ENCODE measurements at regions not wholly inside any gene's neighbourhood (a gene's known extent, or its start where the extent isn't known, plus 50 kb on each side); places are given as distances from the start of the nearest gene placed in this dataset.

DNA sequence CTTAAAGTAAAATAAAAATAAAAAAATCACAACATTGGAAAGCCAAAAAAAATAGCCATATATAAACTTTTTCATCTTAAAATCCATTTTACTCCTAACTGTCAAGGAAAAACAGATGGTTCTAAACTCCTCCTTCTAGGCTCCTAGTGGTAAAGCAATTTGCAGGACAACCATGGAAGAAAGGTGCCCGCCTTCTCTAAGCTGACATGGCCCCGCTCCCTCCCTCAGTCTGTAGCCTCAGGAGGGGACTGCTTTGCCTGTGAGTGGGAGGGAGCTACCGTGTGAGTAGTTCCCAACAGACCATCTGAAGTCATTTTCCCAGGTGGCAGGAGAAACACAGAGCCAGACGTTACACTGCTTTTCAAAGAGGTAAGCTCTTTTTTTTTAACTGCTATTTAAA is 336.2 kb upstream of the FAT1 start:
- Mint-ChIP-seq H3K27me3 (ENCODE audit: low read depth) (no peaks in the 10 kb centered on the region), H3K27ac (no peak overlapping the region), H3K36me3 (ENCODE audit: low read depth) (no peaks in the 10 kb centered on the region), H3K4me1 (ENCODE audit: low read depth) (no peaks in the 10 kb centered on the region), H3K4me3 (no peak overlapping the region), H3K9me3 (peaks cover 17% of the 10 kb centered on the region)
- no peak for DNase-seq (ENCODE audit: low spot score)

GRCh38 chr4:187060551-187060950 is 336.9 kb upstream of the FAT1 start:
- no peaks in the 10 kb centered on the region for H3K4me1 Mint-ChIP-seq (ENCODE audit: low read depth)
- H3K36me3 Mint-ChIP-seq (ENCODE audit: low read depth) = no peaks in the 10 kb centered on the region
- H3K4me3 Mint-ChIP-seq = no peak overlapping the region
- H3K9me3 Mint-ChIP-seq = peaks cover 17% of the 10 kb centered on the region
- H3K27me3 Mint-ChIP-seq (ENCODE audit: low read depth) = no peaks in the 10 kb centered on the region
- H3K27ac Mint-ChIP-seq = no peak overlapping the region
- no peak for DNase-seq (ENCODE audit: low spot score)

DNA sequence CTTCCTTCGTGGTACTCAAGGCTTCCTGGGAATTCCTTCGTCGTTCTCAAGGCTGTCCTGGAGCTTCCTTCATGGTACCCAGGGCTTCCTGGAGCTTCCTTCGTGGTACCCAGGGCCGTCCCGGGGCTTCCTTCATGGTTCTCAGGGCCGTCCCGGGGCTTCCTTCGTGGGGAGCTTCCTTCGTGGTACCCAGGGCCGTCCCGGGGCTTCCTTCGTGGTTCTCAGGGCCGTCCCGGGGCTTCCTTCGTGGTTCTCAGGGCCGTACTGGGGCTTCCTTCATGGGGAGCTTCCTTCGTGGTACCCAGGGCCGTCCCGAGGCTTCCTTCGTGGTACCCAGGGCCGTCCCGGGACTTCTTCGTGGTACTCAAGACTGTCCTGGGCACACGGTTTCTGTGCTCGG is 339.6 kb upstream of the FAT1 start:
- Mint-ChIP-seq H3K9me3 (peaks cover 13% of the 10 kb centered on the region), H3K4me3 (no peak overlapping the region), H3K27me3 (ENCODE audit: low read depth) (no peaks in the 10 kb centered on the region), H3K27ac (no peak overlapping the region), H3K4me1 (ENCODE audit: low read depth) (no peaks in the 10 kb centered on the region), H3K36me3 (ENCODE audit: low read depth) (no peaks in the 10 kb centered on the region)
- no peak for DNase-seq (ENCODE audit: low spot score)

DNA sequence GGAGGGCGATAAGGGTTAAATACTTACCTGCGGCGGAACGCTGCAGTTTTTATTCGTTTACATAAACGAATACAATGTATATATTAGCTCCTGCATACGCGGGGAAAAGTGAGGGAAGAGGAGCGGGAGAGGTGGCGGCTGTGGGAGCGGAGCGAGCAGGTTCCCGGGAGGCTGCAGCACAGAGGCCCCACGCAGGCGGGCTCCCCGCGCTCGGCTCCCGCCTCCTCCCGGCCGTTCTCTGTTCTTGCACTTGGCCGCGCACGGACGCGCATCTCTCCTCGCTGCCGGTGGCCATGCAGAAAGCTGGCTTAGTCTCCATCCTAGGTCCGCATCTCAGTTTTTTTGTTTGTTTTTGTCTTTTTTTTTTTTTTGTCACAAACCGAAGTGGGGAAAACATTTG is 340.4 kb upstream of the FAT1 start:
- no peaks in the 10 kb centered on the region for H3K27me3 Mint-ChIP-seq (ENCODE audit: low read depth)
- no peaks in the 10 kb centered on the region for H3K36me3 Mint-ChIP-seq (ENCODE audit: low read depth)

DNA sequence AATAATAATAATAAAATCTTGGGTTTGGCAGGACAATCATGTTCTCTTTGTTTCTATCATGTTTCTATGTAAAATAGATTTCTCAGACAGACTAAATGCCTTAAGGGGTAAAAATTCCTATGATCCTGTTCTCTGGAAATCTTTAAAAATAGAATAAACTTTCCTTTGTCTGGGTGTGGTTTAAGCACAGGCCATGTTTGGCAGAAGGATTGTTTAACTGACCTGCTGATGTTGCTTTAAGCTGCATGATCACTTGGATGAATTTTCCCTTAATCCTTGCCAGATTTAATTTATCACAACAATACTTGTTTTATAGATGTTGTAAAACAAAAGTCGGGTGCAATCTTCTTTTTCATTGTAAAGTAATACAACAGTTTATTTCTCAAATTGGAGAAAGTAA is 341.7 kb upstream of the FAT1 start:
- no peak overlapping the region for H3K27ac Mint-ChIP-seq
- H3K27me3 Mint-ChIP-seq (ENCODE audit: low read depth) = no peaks in the 10 kb centered on the region
- H3K4me3 Mint-ChIP-seq = no peak overlapping the region
- no peaks in the 10 kb centered on the region for H3K4me1 Mint-ChIP-seq (ENCODE audit: low read depth)
- H3K36me3 Mint-ChIP-seq (ENCODE audit: low read depth) = no peaks in the 10 kb centered on the region
- no peak for DNase-seq (ENCODE audit: low spot score)
- peaks cover 17% of the 10 kb centered on the region for H3K9me3 Mint-ChIP-seq

More for the DNA sequence above, 340.4 kb upstream of the FAT1 start:
- DNase-seq (ENCODE audit: low spot score) = no peak
- no peak overlapping the region for H3K4me3 Mint-ChIP-seq
- H3K9me3 Mint-ChIP-seq = peaks cover 17% of the 10 kb centered on the region
- no peaks in the 10 kb centered on the region for H3K4me1 Mint-ChIP-seq (ENCODE audit: low read depth)
- H3K27ac Mint-ChIP-seq = no peak overlapping the region

DNA sequence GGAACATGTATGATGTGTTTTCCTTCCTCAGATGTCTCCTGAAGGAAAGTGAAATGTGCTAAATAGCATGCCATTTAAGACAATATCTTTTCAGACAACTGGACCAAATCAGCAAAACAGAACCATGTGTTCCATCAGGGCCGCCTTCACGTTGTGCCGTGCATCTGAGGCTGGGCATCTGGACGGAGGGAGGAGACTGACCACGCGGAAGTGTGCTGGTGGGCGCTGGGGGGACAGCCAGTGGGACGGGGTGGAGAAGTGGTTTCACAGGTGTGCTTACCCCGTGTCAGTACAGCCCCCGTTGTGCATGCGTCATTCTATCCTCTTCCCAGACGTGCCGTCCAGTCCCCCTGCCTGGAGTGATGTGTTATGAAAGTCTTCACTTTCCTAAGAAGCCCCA is 342.1 kb upstream of the FAT1 start:
- no peak overlapping the region for H3K27ac Mint-ChIP-seq
- no peaks in the 10 kb centered on the region for H3K36me3 Mint-ChIP-seq (ENCODE audit: low read depth)
- no peaks in the 10 kb centered on the region for H3K4me1 Mint-ChIP-seq (ENCODE audit: low read depth)
- peaks cover 16% of the 10 kb centered on the region for H3K9me3 Mint-ChIP-seq
- H3K4me3 Mint-ChIP-seq = no peak overlapping the region
- no peak for DNase-seq (ENCODE audit: low spot score)
- no peaks in the 10 kb centered on the region for H3K27me3 Mint-ChIP-seq (ENCODE audit: low read depth)

DNA sequence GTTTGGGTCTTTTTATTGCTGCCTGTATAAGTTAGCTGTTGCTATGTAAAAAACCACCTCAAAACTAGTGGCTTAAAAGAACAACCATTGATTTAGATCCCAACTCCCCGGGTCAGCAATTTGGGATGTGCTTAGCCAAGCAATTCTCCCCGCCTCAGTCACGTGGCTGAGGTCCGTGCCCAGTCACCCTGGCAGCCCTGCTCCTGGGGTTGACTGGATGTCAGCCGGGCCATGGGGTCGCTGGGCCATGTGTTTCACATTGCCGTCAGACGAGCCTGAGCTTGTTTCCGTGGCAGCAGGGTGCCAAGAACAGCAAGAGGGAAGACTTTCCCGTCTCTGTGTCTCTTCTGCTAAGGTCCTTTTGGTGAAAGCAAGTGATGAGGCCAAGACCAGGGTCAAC is 345.7 kb upstream of the FAT1 start:
- Mint-ChIP-seq H3K9me3 (peaks cover 23% of the 10 kb centered on the region), H3K4me1 (ENCODE audit: low read depth) (no peaks in the 10 kb centered on the region), H3K27ac (no peak overlapping the region), H3K4me3 (no peak overlapping the region), H3K36me3 (ENCODE audit: low read depth) (no peaks in the 10 kb centered on the region), H3K27me3 (ENCODE audit: low read depth) (no peaks in the 10 kb centered on the region)
- DNase-seq (ENCODE audit: low spot score) = no peak

DNA sequence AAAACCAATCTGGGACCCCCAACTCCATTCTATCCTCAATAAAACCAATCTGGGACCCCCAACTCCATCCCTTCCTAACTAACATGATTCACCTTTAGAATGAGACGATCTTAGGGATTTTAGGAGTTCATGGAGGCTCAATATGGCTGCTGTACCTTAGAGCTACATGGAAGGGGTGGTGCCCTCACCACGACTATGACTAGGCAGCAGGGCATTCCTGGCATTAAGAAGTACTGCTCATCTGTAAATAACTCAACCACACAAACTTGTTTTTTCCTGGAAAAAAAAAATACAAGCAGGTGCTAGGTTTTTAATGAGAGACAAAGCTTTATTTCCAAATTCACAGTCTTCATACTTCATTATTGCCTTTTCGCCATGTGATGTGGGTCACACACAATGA is 346.5 kb upstream of the FAT1 start:
- H3K27me3 Mint-ChIP-seq (ENCODE audit: low read depth) = no peaks in the 10 kb centered on the region
- no peak for DNase-seq (ENCODE audit: low spot score)

DNA sequence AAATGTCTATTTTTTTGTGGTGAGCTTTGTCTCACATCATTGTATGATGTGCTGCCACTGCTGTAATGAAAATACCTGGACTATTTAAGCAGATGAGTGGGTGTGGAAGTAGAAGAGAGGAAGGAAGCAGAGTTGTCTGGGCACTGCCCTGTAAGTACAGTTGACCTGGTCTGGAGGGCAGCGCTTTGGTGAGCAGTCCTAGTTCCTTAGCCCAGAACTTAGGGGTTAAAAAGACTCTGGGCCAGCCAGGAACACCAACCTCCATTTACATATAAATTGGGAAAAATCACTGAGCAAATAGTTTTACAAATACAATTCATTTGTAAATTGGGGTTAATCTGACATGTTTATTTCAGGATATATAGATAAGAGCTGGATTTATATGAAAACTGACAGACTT is 347.1 kb upstream of the FAT1 start:
- Mint-ChIP-seq H3K27ac (no peak overlapping the region), H3K4me3 (no peak overlapping the region), H3K36me3 (ENCODE audit: low read depth) (no peaks in the 10 kb centered on the region), H3K27me3 (ENCODE audit: low read depth) (no peaks in the 10 kb centered on the region), H3K4me1 (ENCODE audit: low read depth) (no peaks in the 10 kb centered on the region), H3K9me3 (peaks cover 29% of the 10 kb centered on the region)
- no peak for DNase-seq (ENCODE audit: low spot score)

More for the DNA sequence above, 346.5 kb upstream of the FAT1 start:
- H3K4me1 Mint-ChIP-seq (ENCODE audit: low read depth) = no peaks in the 10 kb centered on the region
- no peak overlapping the region for H3K4me3 Mint-ChIP-seq
- H3K27ac Mint-ChIP-seq = no peak overlapping the region
- H3K36me3 Mint-ChIP-seq (ENCODE audit: low read depth) = no peaks in the 10 kb centered on the region
- H3K9me3 Mint-ChIP-seq = peaks cover 23% of the 10 kb centered on the region

GRCh38 chr4:187071946-187072600 is 348.4 kb upstream of the FAT1 start:
- no peaks in the 10 kb centered on the region for H3K27me3 Mint-ChIP-seq (ENCODE audit: low read depth)
- H3K36me3 Mint-ChIP-seq (ENCODE audit: low read depth) = no peaks in the 10 kb centered on the region
- DNase-seq (ENCODE audit: low spot score) = no peak
- H3K4me3 Mint-ChIP-seq = no peak overlapping the region
- no peak overlapping the region for H3K27ac Mint-ChIP-seq
- no peaks in the 10 kb centered on the region for H3K4me1 Mint-ChIP-seq (ENCODE audit: low read depth)
- H3K9me3 Mint-ChIP-seq = peaks cover 29% of the 10 kb centered on the region

DNA sequence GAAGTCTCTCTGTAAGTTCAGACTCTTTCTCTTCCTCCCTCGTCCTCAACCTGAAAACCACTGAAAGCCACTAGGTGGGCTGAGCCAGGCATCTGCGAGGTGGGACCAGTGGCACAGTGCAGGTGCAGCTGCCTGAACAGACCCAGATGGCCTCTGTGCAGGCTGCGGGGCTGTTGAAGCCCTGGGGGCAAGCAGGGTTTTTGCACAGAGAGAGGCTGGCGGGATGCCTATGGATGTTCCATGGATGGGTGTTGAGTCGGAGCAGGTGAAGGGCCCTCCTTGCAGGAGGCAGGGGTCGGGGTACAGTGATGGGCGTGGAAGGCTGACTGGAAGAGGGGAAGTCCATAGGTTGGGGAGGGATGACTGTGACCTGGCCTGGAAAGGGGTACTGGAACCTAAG is 350.2 kb upstream of the FAT1 start:
- H3K4me3 Mint-ChIP-seq = no peak overlapping the region
- H3K9me3 Mint-ChIP-seq = peaks cover 31% of the 10 kb centered on the region
- H3K27ac Mint-ChIP-seq = no peak overlapping the region

DNA sequence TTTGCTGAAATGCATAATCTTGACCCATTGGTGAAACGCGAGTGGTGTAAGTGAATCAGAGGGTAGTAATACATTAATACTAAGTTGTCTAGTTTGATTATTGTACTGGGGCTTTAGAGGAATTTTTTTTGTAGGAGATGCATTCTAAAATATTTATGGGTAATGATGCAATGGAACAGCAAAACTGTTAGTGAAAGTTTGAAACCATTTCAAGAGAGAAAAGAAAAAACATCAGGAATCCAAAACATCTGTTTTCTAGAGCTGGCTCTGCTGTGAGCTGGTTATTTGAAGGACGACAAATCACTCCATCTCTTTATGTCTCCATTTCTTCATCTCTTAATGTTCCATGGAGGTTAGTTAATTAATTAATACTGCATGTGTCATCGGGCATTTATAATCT is 351.9 kb upstream of the FAT1 start:
- no peak for DNase-seq (ENCODE audit: low spot score)
- Mint-ChIP-seq H3K27me3 (ENCODE audit: low read depth) (no peaks in the 10 kb centered on the region), H3K36me3 (ENCODE audit: low read depth) (no peaks in the 10 kb centered on the region), H3K9me3 (peaks cover 24% of the 10 kb centered on the region), H3K4me3 (no peak overlapping the region), H3K27ac (no peak overlapping the region), H3K4me1 (ENCODE audit: low read depth) (no peaks in the 10 kb centered on the region)

More for the DNA sequence above, 350.2 kb upstream of the FAT1 start:
- H3K4me1 Mint-ChIP-seq (ENCODE audit: low read depth) = no peaks in the 10 kb centered on the region
- no peak for DNase-seq (ENCODE audit: low spot score)
- H3K36me3 Mint-ChIP-seq (ENCODE audit: low read depth) = no peaks in the 10 kb centered on the region
- H3K27me3 Mint-ChIP-seq (ENCODE audit: low read depth) = no peaks in the 10 kb centered on the region

DNA sequence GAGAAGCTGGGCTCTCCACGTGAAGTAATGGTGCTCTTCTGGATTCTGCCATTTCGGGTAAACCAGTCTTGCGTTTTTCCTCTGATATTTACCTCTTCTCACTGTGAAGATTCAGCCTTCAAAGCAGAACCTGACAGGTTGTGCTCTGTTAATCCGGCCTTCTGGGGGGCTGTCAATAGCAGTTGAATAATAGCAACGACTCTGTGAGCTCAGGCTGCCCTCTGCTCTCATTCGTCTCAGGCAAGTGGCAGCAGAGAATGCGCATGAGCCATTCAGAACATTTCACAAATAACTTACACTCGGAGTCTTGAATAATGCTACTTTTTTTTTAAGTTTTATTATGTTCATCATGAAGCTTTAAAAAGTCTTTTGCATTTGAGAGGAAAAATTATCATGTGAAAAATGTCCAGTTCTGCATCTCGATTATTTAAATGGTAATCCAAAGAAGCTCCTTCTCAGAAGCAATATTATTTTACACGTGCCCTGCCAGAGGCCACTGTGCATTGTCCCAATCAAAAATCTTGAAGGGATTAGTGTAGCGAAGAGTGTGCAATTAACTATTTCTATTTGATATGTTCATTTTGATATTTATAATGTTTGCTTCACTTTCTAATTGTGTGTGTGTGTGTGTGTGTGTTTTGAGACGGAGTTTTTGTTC is 354.2 kb upstream of the FAT1 start:
- peaks cover 18% of the 10 kb centered on the region for H3K9me3 Mint-ChIP-seq
- H3K27me3 Mint-ChIP-seq (ENCODE audit: low read depth) = no peaks in the 10 kb centered on the region
- no peak overlapping the region for H3K4me3 Mint-ChIP-seq
- no peak overlapping the region for H3K27ac Mint-ChIP-seq
- H3K36me3 Mint-ChIP-seq (ENCODE audit: low read depth) = no peaks in the 10 kb centered on the region
- no peak for DNase-seq (ENCODE audit: low spot score)
- no peaks in the 10 kb centered on the region for H3K4me1 Mint-ChIP-seq (ENCODE audit: low read depth)

DNA sequence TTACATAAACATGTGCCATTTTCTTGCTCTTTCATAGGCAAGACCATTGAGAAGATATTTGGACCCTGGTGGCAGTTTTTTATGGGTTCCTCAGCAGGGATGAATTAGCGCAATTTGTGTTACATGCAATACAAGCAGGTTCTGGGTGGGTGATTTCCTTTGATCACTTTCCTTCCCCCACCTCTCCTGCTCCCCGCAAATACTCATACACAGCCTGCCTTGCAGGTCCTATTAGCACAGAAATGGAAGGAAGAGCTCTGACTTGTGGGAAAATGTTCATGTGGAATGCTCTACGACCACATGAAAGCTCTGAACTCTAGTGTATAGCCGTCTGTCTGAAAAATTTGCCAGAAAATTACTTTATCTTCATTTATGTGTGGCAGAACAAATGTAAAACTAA is 361.0 kb upstream of the FAT1 start:
- Mint-ChIP-seq H3K27ac (no peak overlapping the region), H3K27me3 (ENCODE audit: low read depth) (no peaks in the 10 kb centered on the region), H3K36me3 (ENCODE audit: low read depth) (no peaks in the 10 kb centered on the region), H3K4me1 (ENCODE audit: low read depth) (no peaks in the 10 kb centered on the region), H3K4me3 (no peak overlapping the region), H3K9me3 (peaks cover 6% of the 10 kb centered on the region)
- no peak for DNase-seq (ENCODE audit: low spot score)

DNA sequence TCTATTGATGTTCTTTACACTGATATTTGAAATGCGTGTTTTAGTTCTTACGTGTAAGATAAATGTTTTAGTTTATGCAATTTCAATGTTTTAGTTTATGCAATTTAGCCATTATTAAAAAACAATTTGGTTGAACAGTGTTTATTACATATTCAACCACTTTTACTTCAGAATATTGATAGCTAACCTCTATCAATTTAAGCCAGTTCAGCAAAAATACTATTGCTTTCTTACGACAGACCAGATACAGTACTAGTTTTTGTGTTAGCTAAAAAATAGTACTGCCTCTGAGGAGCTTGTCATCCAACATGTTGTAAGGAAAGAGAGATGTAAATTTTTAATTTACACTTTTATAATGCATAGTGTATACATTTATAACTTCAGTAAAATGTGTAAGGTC is 361.7 kb upstream of the FAT1 start:
- DNase-seq (ENCODE audit: low spot score) = no peak
- no peaks in the 10 kb centered on the region for H3K27me3 Mint-ChIP-seq (ENCODE audit: low read depth)
- H3K9me3 Mint-ChIP-seq = peaks cover 8% of the 10 kb centered on the region
- H3K36me3 Mint-ChIP-seq (ENCODE audit: low read depth) = no peaks in the 10 kb centered on the region
- no peaks in the 10 kb centered on the region for H3K4me1 Mint-ChIP-seq (ENCODE audit: low read depth)
- no peak overlapping the region for H3K27ac Mint-ChIP-seq
- H3K4me3 Mint-ChIP-seq = no peak overlapping the region

All from T-helper 2 cell treated with Interferon-gamma antibody and Interleukin-4, amounts not matched to agents 5 μg/mL and 100 μg/mL, for 36 hours (primary cell).